ENCODE measurements at regions not wholly inside any gene's neighbourhood (a gene's known extent, or its start where the extent isn't known, plus 50 kb on each side); places are given as distances from the start of the nearest gene placed in this dataset.

DNA sequence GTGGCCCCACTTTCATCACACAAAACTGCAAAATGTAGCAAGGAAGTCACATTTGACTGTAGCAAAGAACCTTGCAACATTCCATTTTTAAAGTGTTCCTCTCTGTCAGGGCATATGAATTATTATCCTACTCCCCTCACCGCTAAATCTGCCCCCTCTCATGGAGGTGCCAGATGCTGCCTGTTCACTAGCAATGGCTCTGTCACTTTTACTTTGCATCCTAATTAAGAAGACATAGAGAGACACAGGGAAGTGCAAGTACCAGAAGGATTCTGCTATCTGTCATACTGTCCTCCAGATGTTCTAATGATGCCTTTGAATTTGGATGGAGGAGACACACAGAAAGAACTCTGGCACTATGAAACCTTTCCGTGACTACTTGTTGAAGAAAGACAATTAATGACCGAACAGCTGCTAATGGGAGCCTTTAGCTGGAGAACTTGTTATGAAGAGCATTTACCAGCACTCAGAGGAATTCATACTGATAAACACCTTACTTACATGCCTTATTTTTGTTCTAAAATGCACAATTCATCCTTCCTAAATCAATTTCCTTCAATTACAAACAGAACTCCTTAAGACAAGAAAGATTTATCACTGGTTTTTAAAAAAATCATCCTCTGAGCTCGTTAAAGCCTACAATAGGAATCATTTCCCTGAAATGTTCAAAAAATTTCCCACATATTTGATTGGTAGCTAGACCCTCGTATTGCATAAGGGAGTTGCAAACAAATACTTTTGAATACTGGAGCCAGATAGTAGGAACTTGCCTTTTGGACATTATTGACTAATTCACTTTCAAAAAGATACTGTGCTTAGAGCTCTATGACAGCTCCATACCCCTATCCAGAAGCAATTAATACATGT is 292.6 kb downstream of the UBE3D start (continued):
- TF ChIP-seq KLF5 (IDR thresholded peaks at IDR 0.05; ENCODE audit: partially characterized antibody) (no peak), DPF2 (IDR thresholded peaks at IDR 0.05) (no peak), ASH2L (IDR thresholded peaks at IDR 0.05; ENCODE audit: borderline replicate concordance, low read depth) (no peak), POU2F2 (IDR thresholded peaks at IDR 0.05; ENCODE audit: borderline replicate concordance, low read depth, low read length) (no peak), TARDBP (IDR thresholded peaks at IDR 0.05; ENCODE audit: borderline replicate concordance) (no peak), IKZF2 (IDR thresholded peaks at IDR 0.05) (no peak)

- no TSS peak for BruUV-seq (replicated peaks)
- Histone ChIP-seq H3K27me3 (replicated peaks in 1 of 2; ENCODE audit: control insufficient read depth in 2 of 2, insufficient read depth in 2 of 2, low read length in 1 of 2) (no peaks in the 10 kb centered on the region), H3K9ac (ENCODE audit: control insufficient read depth, insufficient read depth, low read length) (no peak overlapping the region), H4K20me1 (ENCODE audit: control insufficient read depth, insufficient read depth) (no peaks in the 10 kb centered on the region), H3K36me3 (ENCODE audit: control insufficient read depth in 2 of 2, insufficient read depth in 2 of 2, low read length in 1 of 2) (no peaks in the 10 kb centered on the region), H3K4me2 (ENCODE audit: control insufficient read depth, insufficient read depth) (no peak overlapping the region), H3K4me1 (ENCODE audit: control insufficient read depth, insufficient read depth, low read length) (no peaks in the 10 kb centered on the region), H3K9me3 (replicated peaks; ENCODE audit: control insufficient read depth, insufficient read depth, low read length) (no peaks in the 10 kb centered on the region), H2AFZ (ENCODE audit: control insufficient read depth, low read depth, low read length) (no peak overlapping the region), H3K79me2 (ENCODE audit: control insufficient read depth, insufficient read depth, low read length) (no peaks in the 10 kb centered on the region), H3K27ac (ENCODE audit: control insufficient read depth, insufficient read depth) (no peak overlapping the region), H3K4me3 (no peak overlapping the region)
- RAD21 ChIA-PET (ENCODE audit: unreplicated experiment), result no interaction called here
- FAIRE-seq (no peak), DNase-seq (ENCODE audit: low read depth, low spot score) (no peak), ATAC-seq (no peak)
- 0% methylated on average over 1 of the region's 1 CpG for WGBS (ENCODE audit: insufficient coverage, insufficient replicate concordance, low lambda C conversion rate, missing lambda C conversion rate)
- in situ Hi-C loops (cut with MboI) (no loop called here), intact Hi-C loops (cut with micrococcal nuclease; ENCODE audit: unreplicated experiment) (loop anchor here (10.0 kb wide), 1 partner anchor 279 kb away; no protein-coding TSS in a partner anchor)
- POLR2A ChIA-PET, result no interaction called here
- SMC1A ChIA-PET (ENCODE audit: uncharacterized antibody, unreplicated experiment), result no interaction called here
- CTCF ChIA-PET, result no interaction called here
- TF ChIP-seq RAD21 (IDR thresholded peaks at IDR 0.05; ENCODE audit: insufficient read depth, low read depth, low read length), result no peak
- no peak for TF ChIP-seq E2F8 (IDR thresholded peaks at IDR 0.05; ENCODE audit: low read depth, partially characterized antibody)
- no peak for TF ChIP-seq POU2F2 (IDR thresholded peaks at IDR 0.05; ENCODE audit: borderline replicate concordance, low read depth, low read length)
- no peak for TF ChIP-seq WRNIP1 (IDR thresholded peaks at IDR 0.05; ENCODE audit: borderline replicate concordance, low read depth, low read length)
- no peak for TF ChIP-seq CTCF (IDR thresholded peaks at IDR 0.05 in 2 of 3, conservative IDR thresholded peaks at IDR 0.05 in 1 of 3; ENCODE audit: control insufficient read depth in 2 of 3, extremely low read depth in 1 of 3, insufficient read depth in 1 of 3, low read depth in 3 of 3, low read length in 3 of 3)
- no peak for TF ChIP-seq EP300 (IDR thresholded peaks at IDR 0.05; ENCODE audit: borderline replicate concordance in 1 of 2, control insufficient read depth in 1 of 2, low read depth in 2 of 2, low read length in 2 of 2)
- no peak for TF ChIP-seq ELK1 (IDR thresholded peaks at IDR 0.05; ENCODE audit: low read depth, low read length)
- TF ChIP-seq HCFC1 (IDR thresholded peaks at IDR 0.05; ENCODE audit: low read length), result no peak
- TF ChIP-seq LARP7 (IDR thresholded peaks at IDR 0.05), result no peak
- no peak for TF ChIP-seq CBX3 (IDR thresholded peaks at IDR 0.05; ENCODE audit: borderline replicate concordance, low read depth)
- no peak for TF ChIP-seq SMARCA5 (IDR thresholded peaks at IDR 0.05)
- TF ChIP-seq JUNB (IDR thresholded peaks at IDR 0.05), result no peak
- no peak for TF ChIP-seq STAT1 (conservative IDR thresholded peaks at IDR 0.05)
Measured at GRCh38 chr6:82775361-82775760, 290.3 kb downstream of the UBE3D start.
